ENCODE measurements at regions not wholly inside any gene's neighbourhood (a gene's known extent, or its start where the extent isn't known, plus 50 kb on each side); places are given as distances from the start of the nearest gene placed in this dataset.

GRCh38 chr9:117574099-117574498 lies 130.1 kb upstream of the TLR4 start:
- TF ChIP-seq CTCF (IDR thresholded peaks at IDR 0.05; ENCODE audit: borderline replicate concordance, extremely low read depth, low read length, poor library complexity, severe bottlenecking), result no peak
- TF ChIP-seq EZH2 (IDR thresholded peaks at IDR 0.05; ENCODE audit: borderline replicate concordance, low read depth, low read length, severe bottlenecking), result no peak
